T-helper 2 cell (primary cell): ENCODE measurements at regions not wholly inside any gene's neighbourhood (a gene's known extent, or its start where the extent isn't known, plus 50 kb on each side); places are given as distances from the start of the nearest gene placed in this dataset.

ENCODE experiments used
- DNase-seq, 5 experiments: peaks; one replicate each; pipeline versions ENCODE4 v3.0.0 to v3.0.0-alpha.2; 2012 to 2022

- no peak for DNase-seq
Measured at GRCh38 chr1:226461087-226461486, 53.2 kb upstream of the PARP1 start.

GRCh38 chr1:226463925-226464586, 56.2 kb upstream of the PARP1 start:
- DNase-seq: no peak

GRCh38 chr1:226464587-226464971, 56.7 kb upstream of the PARP1 start:
- DNase-seq: peak in 1 of 5 experiments; percentile 8

- no peak for DNase-seq
Measured at GRCh38 chr1:226466296-226466695, 58.4 kb upstream of the PARP1 start.

DNA sequence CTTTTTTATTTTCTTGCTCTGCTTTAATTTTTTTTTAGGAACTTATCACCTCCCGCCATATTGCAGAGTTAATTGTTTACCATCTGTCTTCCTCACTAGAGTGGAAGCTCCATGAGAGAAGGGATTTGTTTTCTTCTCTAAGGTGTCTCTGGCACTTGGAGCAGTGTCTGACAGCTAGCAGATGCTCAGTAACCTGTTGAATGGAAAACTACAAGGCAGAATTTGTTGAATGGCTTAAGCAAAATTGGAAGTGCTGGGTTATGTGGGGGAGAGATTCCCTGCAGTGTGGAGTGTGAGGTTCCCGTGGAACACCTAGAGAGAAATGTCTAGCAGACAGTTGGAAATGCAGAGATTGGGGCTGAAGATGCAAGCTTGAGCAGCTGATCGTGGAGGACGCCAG, 59.5 kb upstream of the PARP1 start:
- no peak for DNase-seq

DNA sequence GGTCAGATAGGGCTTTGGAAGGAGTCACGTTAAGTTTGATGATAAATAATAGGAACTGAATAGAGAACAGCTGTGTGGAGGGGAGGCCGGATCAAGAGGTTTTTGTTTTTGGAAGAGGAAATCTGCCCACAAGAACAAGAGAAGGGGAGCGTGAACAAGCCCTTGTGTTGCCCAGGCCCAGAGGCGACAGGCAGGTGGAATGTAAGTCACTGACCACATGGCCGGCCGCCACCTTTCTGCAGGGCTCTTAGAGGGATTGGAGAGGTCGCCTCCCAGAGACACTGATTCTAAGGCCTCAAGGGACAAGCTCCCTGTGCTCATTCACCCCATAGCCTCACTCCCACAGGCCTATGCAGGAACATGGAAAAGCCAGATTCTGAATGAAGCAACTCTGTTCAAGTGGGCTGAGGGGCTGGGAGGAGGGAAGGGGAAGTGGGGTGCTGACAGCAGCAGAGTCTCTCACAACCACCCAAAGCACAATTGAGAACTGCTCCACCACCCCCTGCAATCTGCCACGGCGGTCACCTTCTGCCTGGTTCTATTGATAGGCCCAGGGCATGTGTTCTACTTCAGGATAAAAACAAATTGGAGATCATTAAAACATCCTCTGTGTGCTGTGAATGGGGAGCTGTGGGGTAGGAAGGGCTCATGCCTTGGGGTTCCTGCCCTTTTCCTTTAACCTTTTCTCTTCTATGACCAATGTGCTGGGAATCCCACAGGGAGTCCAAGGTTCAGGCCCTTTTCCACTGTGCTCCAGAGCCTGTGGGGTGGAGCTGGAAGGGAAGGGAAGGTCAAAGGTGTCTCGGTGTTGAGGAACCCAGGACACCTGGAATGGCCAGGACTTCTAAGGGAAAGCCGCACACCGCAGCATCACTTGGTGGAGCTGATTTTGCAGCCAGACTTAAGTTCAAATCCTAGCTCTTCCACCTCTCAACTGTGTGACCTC, 63.3 kb upstream of the PARP1 start:
- DNase-seq: no peak

DNA sequence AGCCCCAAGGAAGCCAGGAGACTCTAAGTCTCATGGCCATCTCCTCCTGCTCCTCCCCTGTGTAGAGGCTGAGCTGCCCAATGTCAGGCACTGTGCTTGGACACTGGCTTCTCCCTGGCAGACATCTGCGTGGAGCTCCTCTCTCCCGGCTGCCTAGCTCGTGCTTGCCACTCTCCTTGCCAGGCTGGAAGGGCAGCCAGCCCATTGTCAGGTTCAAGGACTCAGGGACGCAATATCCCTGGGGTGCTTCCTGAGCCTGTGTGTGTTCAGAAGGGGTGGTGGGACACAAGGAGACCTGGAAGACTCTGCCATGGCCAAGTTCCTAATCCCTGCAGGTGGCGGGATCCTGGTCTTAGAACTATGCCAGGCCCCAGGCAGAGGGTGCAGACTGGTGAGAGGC, 65.4 kb upstream of the PARP1 start:
- DNase-seq: no peak

GRCh38 chr1:226474041-226474440, 66.1 kb upstream of the PARP1 start:
- DNase-seq: no peak

DNA sequence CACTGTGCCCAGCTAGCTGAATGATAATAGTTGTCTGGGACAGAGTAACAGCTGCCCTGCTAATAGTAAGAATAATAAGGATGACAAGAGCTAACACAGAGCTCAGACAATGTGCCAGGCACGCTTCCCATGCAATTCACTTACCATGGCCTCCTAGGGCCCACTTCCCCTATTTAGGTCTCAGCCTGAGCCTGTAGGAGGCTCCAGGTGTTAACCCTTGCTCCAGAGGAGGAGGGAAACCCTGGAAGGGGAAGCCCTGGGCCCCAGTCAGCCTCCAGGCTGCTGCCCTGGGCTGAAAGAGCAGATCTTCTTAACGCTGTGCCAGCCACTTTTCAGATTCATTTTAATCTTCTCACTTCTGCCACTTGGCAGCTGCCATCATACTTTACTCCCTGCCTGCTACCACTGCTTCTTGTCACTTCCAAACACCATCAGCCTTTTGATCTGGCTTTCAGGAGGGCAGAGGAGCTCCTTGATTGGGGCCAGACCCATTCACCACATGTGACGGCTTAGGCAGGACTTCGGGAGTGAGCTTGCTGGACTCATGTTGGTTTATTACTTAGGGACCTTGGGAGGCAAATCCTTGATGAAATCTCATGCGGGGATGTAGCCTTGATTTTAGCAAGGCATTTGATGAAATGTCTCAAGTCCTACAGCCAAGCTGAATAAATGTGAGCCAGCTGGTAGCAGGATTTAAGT, 66.7 kb upstream of the PARP1 start:
- no peak for DNase-seq

- no peak for DNase-seq
Measured at GRCh38 chr1:226475142-226475511, 67.2 kb upstream of the PARP1 start.

DNA sequence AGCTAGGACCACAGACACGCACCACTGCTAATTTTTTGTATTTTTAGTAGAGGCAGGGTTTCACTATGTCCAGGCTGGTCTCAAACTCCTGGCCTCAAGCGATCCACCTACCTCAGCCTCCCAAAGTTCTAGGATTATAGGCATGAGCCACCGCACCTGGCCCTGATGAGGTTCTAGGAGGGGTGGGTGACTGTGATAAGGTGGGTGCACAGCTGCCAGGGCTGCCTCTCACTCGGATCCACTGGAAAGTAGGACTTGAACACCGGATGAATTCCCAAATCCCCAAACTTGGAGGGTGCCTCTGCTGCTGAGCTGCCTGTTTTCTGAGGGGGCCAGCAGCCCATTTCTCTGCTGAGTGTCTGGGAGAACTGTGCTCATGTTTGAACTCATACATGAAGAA, 68.2 kb upstream of the PARP1 start:
- DNase-seq: no peak

DNA sequence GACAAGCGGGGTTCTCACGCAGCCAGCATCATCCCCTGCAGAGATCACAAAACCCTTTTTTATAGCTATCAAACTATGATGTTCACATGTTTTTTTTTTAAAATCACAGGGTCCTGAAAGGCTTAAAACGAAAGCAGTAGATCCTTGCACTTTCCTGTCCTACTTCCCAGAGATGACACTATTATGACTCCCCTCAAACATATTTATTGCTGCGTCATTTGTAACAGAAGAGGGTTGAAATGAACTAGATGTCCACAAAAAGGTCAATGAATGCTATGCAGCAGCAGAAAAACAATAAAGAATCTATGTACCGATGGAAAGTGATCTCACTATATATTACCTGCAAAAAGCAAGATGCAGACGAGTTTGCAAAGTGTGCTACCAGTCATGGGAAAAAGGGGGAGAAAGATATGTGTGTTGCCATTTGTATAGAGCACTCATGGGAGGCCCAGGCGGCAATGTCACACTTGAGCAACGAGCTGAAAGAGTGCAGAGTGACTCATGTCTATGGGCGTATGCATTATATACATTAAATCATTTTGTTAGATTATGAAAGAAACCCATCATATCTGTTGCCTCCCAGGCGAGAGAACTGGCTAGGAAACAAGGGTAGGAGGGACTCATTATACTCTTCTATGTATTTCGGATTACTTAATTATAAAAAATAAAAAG, 68.9 kb upstream of the PARP1 start:
- no peak for DNase-seq

DNA sequence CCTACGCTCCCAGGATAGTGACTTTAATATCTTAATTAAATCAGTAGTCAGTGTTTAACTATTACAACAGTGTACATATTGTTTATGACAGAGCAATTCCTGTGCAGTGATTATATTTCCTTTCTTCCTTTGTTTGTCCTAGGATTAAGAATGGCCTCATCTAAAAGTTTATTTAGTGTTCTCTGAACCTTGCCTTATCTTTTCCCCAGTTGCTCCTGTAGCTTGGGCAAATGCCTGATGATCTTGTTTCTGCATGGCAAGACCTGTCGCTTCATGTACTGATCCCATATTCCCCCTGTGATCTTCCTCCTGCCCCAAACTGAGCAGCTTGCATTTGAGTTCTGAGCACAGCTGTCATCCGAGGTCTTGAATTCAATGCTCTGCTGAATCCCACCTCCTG, 69.1 kb upstream of the STUM start:
- no peak for DNase-seq

- no peak for DNase-seq
Measured at GRCh38 chr1:226480461-226480860, 68.1 kb upstream of the STUM start.

DNA sequence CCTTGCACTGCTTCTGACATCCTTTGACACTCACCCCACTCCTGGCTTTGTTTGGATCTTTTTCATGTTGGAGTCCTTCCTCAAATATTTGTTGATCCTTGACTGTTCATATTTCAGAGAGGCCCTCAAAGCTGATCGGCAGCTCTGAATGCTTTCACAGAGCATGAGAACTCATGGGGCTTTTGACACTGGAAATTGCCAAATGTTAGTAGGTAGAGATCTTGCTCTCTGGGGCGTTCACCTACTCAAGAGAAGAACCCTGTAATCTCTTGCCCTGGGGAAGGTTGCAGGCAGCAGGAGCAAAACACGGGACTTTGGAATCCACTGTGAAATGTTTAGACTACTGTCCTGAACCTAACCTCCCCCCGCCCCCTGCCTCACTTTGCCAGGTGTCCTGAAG, 67.4 kb upstream of the STUM start:
- DNase-seq: no peak

DNA sequence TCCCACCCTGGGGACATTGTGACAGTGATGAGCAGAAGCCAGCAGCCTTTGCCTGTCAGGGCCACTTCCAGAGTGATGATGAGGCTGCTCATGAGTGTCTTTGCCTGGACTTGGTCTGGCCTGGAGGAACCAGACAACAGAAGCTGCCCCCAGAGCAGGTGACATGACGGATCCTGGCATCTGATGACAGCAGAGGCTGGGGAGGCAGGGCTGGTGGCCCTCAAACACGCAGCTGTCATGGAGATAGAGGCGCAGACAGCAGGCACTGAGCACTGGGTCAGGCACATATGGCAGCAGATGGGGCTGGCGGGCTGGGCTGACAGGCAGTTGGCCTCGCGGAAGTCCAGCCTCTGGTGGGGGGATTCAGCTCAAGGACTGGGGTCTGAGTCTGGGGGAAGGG, 66.4 kb upstream of the STUM start:
- no peak for DNase-seq

GRCh38 chr1:226482975-226483700, 65.4 kb upstream of the STUM start:
- DNase-seq: no peak

DNA sequence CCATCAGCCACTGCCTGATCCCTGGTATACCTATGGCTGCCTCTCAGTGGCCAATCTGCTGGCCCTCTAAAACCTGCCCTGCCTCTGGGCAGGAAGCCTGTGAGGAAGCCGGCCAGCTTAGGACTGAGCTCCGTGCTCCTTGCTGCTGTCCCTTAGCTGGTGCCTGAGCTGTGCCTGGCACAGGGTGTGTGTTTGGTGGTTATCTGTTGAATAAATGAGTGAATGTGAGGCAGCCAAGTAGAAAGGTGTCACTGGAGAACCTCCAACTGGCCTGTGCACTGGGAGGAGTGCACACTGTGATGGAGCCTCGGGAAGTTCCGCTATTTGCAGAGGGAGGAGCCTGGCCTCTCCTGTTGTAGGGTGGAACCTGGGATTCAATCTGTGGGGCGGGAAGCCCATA, 63.4 kb upstream of the STUM start:
- DNase-seq: no peak

- DNase-seq: peak in 2 of 5 experiments; percentile 6 to 13
Measured at GRCh38 chr1:226486161-226486560, 62.4 kb upstream of the STUM start.

DNA sequence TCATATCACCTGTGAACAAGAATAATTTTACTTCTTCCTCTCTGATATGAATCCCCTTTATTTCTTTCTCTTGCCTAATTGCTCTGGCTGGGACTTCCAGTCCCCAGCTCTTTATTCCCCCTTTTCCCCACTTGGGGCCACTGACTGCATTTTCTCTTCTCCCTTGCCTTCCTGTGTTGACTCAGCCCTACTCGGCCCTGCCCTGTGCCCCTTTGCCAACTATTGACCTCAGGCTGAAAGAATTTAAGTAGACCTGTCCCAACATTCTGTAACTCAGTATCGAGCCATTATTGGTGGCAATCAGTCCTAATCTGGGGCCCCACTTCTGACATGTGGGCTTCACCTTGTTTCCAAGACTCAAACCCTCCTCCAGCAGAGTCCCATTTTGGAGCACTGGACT, 60.6 kb upstream of the STUM start:
- no peak for DNase-seq

DNA sequence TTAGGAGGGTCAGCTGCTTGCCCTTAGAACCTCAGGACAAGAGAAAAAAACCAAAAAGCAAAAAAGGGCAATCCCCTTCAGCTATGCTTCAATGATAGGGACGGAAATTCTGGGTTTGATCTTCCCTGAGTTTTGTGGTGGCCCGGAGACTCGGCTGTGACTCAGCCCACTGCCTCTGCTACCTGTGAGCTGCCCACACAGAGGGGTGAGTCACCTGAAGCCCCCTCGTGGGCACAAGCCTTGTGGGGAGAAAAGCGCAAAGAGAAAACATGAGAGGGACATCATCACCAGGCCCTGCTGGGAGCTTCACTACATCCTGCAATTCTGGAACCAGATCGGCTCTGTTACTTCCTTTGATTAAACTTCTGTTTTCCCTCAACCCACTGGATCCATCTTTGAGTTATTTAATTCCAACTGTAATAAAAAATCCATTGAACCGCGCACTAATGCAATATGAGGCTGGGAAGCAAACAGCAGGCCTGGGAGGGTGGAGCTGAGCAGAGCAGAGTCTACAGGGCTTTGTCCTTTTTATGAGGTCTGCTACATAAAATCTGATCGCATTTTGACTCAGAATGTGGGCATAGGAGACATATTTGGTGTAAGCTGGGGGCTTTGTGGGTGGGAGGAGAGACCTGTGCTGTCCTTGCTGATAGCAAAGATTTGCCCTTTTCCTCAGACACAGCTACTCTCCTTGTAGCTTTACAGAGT, 58.7 kb upstream of the STUM start:
- DNase-seq: no peak

DNA sequence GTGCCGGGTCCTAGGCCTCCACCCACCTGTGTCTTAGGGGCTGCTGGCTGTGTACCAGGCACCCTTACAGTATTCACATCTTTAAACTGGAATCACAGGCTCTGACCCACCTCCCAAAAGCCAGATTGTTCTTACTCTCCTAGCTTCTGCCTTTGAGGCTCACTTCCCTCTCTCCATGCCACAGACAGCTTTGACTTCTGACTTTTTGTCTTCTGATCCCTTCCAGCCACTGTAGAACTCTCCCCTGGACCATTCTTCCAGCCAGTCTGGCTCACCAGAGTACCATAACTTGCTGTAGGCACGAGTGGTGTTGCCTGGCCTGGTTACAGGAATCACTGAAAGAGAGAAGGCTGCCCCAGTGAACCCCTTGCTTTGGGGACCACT, 58.1 kb upstream of the STUM start:
- no peak for DNase-seq
